Activated T-cell treated with anti-CD3 and anti-CD28 coated beads for 48 hours (primary cell): ENCODE measurements at regions not wholly inside any gene's neighbourhood (a gene's known extent, or its start where the extent isn't known, plus 50 kb on each side); places are given as distances from the start of the nearest gene placed in this dataset.

Source experiments
- DNase-seq: peaks from one replicate; pipeline ENCODE4 v3.0.0-alpha.2; 2020; ENCODE audit warnings: low read depth

DNA sequence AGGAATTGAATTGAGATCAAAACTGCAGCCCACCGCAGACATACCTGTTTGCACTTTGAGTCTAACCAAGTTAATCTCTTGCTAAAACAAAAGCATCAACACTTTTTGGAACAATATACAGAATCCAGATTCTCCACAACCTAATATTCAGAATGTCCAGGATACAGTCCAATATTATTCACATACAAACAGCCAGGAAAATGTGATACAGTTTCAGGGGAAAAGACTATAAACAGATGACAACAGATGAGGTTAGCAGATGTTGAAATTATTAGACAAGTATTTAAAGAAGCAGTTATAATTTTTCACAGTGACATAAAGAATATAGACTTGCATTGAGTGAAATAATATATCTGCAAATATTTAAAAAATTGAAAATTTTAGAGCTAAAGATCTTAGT is 678.1 kb upstream of the CXADR start:
- no peak for DNase-seq

GRCh38 chr21:16837321-16837720 is 675.5 kb upstream of the CXADR start:
- DNase-seq: no peak

DNA sequence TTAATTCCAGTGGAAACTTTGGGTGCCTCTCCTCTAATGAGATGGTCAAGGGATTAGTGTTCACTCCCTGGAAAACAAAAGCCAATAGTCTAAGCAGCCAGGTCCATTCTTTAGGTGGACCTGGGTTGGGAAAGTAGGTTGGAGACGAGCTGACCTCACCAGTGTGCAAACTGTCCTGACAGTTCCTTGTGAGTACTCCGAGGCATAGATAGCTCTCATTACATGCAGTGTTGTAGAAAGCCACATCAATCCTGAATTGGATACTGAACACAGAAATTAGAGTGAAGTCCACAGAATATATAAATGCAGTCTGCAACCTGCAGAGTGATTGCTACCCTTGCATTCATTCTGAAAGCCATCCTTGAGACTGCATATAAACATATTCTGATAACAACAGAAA is 675.1 kb upstream of the CXADR start:
- no peak for DNase-seq

- no peak for DNase-seq
Observed at GRCh38 chr21:16838331-16838730, 674.5 kb upstream of the CXADR start.

DNA sequence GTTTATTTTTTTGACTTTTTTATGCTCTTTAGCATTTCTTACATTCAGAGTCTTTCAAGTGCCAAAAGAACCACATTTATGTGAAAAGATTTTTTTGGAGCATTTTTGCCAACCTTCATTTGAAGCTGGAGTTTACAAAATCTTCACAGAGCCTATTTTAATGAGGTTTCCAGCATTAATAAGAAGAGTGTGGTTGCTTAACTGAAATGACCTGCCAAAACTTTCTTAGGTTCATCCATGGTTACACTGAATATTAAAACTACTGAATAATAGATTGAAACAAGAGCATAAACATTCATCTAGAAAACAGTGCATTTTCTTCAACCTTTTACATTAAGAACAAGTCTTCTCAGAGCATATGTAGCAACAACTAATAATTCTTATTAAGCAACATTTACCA is 672.3 kb upstream of the CXADR start:
- no peak for DNase-seq

DNA sequence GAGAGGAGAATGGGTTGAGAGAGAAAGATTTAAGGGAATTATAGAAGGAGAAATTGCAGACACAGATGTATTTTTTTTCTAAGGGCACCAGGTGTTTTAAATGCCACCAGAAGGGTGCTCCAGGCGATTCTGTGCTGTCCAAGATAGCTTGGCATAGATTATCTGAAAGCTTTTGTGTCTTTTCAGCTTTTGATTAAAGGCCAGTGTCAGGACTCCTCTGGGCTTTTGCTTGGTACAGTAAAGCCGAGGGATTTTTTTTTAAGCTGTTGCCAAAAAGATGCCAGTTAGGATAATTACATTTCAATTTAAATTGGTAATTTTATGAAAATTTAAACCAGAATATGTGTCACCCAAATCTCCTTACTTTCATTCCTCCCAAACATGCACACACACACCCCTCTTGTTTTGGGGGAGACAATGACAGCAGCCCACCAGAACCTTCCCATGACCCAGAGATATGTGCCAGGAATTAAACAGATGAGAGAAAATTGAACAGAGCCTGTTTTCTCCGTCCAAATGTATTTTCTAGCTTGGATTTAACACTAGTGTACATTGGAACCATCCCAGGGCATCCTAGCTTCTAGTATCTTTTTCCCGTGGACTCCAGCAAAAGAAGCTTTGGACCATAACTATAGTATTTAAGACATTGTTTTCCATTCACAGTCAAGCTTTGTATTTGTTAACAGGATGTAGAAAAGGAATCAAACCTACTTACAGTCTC is 670.7 kb upstream of the CXADR start:
- DNase-seq: no peak

DNA sequence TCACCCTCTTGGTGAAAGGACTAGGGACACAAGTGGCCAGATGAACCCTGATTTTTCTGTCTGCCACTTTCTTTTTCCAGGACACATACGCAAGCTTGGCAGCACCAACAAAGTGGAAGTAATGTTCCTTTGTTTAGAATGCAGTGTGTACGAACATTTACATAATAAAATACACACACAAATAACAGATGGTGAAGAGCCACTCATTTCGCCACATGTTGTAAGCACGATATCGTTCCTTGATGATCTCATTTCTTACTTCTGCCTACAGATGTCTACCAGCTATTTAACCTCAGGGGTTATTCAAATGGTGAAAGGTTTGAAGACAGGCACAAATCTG is 670.2 kb upstream of the CXADR start:
- no peak for DNase-seq

DNA sequence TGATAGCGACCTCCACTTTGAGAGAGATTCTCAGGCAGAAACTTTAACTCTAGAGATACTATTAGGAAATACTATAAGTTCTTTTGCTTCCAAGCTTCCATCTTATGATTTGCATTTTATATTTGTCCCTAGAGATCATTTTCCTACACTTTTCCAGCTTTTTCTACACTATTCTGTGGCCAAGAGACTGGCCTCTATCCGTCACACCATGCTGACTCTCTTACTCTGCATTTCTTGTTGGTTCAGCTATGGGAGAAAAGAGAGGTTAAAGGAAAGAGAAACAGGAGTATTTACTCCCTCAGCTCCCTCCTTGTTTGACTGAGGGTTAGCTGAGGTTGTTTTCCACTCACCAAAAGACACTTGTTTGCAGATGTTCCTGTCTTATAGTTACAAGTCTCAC is 665.6 kb upstream of the CXADR start:
- no peak for DNase-seq

- no peak for DNase-seq
Observed at GRCh38 chr21:16851054-16851453, 661.8 kb upstream of the CXADR start.

GRCh38 chr21:16855164-16855667 is 657.6 kb upstream of the CXADR start:
- no peak for DNase-seq

DNA sequence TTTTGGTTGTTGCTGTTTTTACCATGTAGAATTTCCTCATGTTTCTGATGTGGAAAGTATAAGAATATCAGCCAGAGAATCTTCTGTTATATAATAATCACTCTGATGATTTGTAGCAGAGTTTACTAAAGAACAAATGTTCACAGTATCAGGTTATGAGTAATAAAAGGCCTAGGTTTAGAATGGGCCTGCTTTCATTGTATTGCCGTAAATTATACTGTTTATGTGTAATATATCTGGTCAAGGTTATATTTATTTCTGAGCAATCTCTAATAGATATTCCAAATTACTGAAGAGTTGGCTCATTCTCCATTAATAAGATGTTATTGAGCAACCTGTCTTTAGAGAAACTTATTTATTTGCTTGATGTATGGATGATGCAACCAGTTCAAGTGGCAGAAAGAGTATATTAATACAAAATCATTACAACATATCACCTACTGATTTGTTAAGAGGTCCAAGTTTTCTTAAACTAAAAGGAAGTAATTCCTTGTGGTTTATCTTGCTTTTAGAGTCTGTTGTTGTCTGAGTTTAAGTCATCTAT is 649.4 kb upstream of the CXADR start:
- no peak for DNase-seq

- no peak for DNase-seq
Observed at GRCh38 chr21:16863908-16864307, 648.9 kb upstream of the CXADR start.

GRCh38 chr21:16865632-16866031 is 647.2 kb upstream of the CXADR start:
- no peak for DNase-seq

GRCh38 chr21:16866851-16867250 is 646.0 kb upstream of the CXADR start:
- no peak for DNase-seq

GRCh38 chr21:16870103-16870502 is 642.7 kb upstream of the CXADR start:
- no peak for DNase-seq

DNA sequence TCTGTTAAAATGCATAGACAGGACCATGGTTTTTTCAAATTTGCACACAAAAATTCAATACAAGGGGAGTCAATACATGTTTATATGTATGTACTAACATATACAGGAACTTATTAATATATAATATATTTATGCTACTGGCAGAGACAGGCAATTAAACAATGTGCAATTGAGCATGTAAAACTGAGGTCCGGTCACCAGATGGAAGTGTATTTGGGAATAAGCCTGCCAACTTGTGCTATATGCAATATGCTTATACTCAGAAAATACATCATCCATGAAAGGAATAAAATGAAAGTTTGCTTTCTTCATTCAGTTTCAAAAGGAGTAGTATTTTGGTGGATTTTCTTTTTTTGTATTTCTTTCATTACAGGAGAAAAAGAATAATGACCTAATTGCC is 640.2 kb upstream of the CXADR start:
- DNase-seq: no peak

GRCh38 chr21:16873176-16873575 is 639.7 kb upstream of the CXADR start:
- no peak for DNase-seq

DNA sequence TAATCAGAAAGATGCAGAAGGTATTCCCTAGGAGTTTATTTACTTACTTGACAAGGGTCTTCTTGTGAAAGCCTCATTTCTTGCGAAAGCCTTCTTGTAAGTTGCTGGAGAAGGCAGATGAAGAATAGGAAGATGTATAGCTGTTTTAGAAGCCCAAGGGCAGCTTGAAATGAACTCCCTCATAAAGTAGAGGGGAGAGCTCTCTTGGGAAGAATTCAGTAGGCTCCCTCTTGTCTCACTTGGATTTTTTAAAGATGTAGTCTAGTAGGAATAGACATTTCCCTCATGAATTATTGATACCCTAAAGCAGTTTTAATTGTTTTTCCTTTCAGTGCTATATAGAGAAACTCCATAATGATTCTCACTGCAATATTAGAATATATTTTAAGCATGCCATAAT is 639.2 kb upstream of the CXADR start:
- DNase-seq: no peak

GRCh38 chr21:16879479-16879878 is 633.4 kb upstream of the CXADR start:
- no peak for DNase-seq

DNA sequence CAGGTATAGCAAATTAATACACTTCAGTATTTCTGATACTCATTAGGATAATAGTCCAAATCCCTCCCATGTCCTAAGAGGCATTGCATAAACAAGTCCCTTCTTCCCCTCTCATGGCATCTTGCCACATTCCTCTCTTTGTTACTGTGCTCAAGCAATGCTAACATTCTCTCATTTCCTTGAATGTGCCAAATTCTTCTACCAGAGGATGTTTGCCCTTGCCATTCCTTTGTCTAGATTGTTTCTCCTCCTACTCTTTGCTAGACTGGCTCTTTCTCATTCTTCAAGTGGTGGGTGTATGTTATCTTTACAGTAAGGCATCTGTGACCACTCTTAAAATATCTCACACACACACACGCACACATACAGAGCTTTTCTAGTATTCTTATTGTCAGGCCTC is 621.0 kb upstream of the CXADR start:
- DNase-seq: no peak

DNA sequence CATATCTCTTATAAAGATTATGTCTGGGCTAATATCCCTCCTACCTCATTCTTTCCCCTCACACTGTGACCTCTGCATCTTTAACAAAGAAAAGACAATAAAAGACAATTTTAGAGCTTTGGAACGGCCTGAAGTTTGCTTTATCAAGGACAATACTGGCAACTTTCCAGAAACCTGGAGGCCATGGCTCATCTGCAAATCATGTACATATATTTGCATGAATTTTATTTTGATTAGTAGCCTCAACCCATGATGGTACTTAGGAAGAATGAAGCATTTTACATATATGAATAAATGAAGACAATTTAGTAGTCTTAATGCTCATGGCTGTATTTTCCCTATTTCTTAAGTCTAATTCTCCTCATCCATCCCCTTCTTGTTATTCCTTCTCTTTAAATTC is 612.2 kb upstream of the CXADR start:
- no peak for DNase-seq

- DNase-seq: no peak
Observed at GRCh38 chr21:16908077-16908476, 604.8 kb upstream of the CXADR start.

GRCh38 chr21:16910435-16911165 is 602.2 kb upstream of the CXADR start:
- DNase-seq: no peak
